ENCODE measurements at regions not wholly inside any gene's neighbourhood (a gene's known extent, or its start where the extent isn't known, plus 50 kb on each side); places are given as distances from the start of the nearest gene placed in this dataset.

DNA sequence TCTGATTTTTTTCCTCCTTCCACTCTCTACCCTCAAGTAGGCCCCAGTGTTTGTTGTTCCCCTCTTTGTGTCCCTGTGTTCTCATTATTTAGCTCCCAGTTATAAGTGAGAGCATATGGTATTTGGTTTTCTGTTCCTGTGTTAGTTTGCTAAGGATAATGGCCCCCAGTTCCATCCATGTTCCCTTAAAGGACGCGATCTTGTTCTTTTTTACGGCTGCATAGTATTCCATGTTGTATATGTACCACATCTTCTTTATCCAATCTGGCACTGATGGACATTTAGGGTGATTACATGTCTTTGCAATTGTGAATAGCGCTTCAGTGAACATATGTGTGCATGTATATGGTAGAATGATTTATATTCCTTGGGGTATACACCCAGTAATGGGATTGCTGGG is 54.5 kb upstream of the BTC start:
- H3K4me1 ChIP-seq (ENCODE audit: control insufficient read depth in 2 of 3, insufficient read depth in 2 of 3, low read depth in 1 of 3, low read length in 3 of 3) = no peaks in the 10 kb centered on the region
- no peak overlapping the region for H3K9ac ChIP-seq (ENCODE audit: low read length in 3 of 3)
- FAIRE-seq (no peak), DNase-seq (no peak)
- no peak overlapping the region for H3K27ac ChIP-seq (ENCODE audit: low read depth in 2 of 2, low read length in 2 of 2)
- TF ChIP-seq, protein P1, sequence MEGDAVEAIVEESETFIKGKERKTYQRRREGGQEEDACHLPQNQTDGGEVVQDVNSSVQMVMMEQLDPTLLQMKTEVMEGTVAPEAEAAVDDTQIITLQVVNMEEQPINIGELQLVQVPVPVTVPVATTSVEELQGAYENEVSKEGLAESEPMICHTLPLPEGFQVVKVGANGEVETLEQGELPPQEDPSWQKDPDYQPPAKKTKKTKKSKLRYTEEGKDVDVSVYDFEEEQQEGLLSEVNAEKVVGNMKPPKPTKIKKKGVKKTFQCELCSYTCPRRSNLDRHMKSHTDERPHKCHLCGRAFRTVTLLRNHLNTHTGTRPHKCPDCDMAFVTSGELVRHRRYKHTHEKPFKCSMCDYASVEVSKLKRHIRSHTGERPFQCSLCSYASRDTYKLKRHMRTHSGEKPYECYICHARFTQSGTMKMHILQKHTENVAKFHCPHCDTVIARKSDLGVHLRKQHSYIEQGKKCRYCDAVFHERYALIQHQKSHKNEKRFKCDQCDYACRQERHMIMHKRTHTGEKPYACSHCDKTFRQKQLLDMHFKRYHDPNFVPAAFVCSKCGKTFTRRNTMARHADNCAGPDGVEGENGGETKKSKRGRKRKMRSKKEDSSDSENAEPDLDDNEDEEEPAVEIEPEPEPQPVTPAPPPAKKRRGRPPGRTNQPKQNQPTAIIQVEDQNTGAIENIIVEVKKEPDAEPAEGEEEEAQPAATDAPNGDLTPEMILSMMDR (IDR thresholded peaks at IDR 0.05; ENCODE audit: borderline replicate concordance, extremely low read depth, insufficient read depth) = no peak
- intact Hi-C loops (cut with DNase I) = no loop called here
- no peak overlapping the region for H3K4me3 ChIP-seq (ENCODE audit: low read length in 3 of 3)
- H3K36me3 ChIP-seq (ENCODE audit: control insufficient read depth in 2 of 3, insufficient read depth in 3 of 3, low read length in 3 of 3) = no peaks in the 10 kb centered on the region
- no peaks in the 10 kb centered on the region for H3K9me3 ChIP-seq (ENCODE audit: control insufficient read depth in 2 of 3, insufficient read depth in 1 of 3, low read length in 3 of 3)
- H3K27me3 ChIP-seq (ENCODE audit: control insufficient read depth, insufficient read depth, low read length) = no peaks in the 10 kb centered on the region

DNA sequence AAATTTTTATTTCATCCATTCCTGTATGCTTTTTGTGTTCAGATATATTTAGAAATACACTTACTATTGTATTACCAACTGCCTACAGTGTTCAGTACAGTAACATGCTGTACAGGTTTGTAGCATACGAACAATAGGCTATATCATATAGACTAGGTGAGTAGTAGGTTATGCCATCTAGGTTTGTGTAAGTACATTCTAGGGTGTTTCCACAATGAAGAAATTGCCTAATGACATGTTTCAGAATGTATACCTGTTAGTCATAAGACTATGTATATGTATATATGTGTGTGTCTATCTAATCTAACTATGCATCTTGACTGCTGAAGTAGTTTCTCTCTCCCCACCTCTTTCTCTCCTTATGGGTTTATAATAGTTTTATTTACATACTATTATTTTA is 51.5 kb upstream of the BTC start:
- Histone ChIP-seq H3K36me3 (ENCODE audit: control insufficient read depth in 2 of 3, insufficient read depth in 3 of 3, low read length in 3 of 3) (no peaks in the 10 kb centered on the region), H3K27ac (ENCODE audit: low read depth in 2 of 2, low read length in 2 of 2) (no peak overlapping the region), H3K27me3 (ENCODE audit: control insufficient read depth, insufficient read depth, low read length) (no peaks in the 10 kb centered on the region), H3K4me1 (ENCODE audit: control insufficient read depth in 2 of 3, insufficient read depth in 2 of 3, low read depth in 1 of 3, low read length in 3 of 3) (no peaks in the 10 kb centered on the region), H3K9ac (ENCODE audit: low read length in 3 of 3) (no peak overlapping the region), H3K9me3 (ENCODE audit: control insufficient read depth in 2 of 3, insufficient read depth in 1 of 3, low read length in 3 of 3) (no peaks in the 10 kb centered on the region), H3K4me3 (ENCODE audit: low read length in 3 of 3) (no peak overlapping the region)
- DNase-seq = no peak
- intact Hi-C loops (cut with DNase I) = no loop called here
- FAIRE-seq = no peak
- TF ChIP-seq, protein P1 (IDR thresholded peaks at IDR 0.05; ENCODE audit: borderline replicate concordance, extremely low read depth, insufficient read depth) = no peak
